ENCODE measurements at regions not wholly inside any gene's neighbourhood (a gene's known extent, or its start where the extent isn't known, plus 50 kb on each side); places are given as distances from the start of the nearest gene placed in this dataset.

DNA sequence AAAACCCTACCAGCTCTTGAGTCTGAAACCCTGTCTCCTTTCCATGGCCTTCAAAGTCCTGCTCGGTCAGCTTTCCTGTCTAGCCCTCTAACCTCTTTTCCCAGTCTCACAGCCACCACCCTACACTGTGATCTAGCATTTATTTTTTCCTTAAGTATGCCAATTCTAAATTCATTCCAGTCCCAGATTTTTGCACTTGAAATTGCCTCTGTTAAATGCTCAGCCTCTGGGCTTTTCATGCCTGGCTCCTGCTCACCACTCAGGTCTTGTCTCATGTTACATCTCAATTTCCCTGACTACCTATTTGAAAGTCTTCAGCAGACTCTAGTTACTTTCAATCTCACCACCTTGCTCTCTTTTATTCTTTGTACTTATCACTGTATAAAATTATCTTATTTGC is 176.2 kb downstream of the ADGRL4 start:
- TF ChIP-seq EZH2phosphoT487 (IDR thresholded peaks at IDR 0.05; ENCODE audit: borderline replicate concordance, low read length): no peak
- TF ChIP-seq, protein P1, sequence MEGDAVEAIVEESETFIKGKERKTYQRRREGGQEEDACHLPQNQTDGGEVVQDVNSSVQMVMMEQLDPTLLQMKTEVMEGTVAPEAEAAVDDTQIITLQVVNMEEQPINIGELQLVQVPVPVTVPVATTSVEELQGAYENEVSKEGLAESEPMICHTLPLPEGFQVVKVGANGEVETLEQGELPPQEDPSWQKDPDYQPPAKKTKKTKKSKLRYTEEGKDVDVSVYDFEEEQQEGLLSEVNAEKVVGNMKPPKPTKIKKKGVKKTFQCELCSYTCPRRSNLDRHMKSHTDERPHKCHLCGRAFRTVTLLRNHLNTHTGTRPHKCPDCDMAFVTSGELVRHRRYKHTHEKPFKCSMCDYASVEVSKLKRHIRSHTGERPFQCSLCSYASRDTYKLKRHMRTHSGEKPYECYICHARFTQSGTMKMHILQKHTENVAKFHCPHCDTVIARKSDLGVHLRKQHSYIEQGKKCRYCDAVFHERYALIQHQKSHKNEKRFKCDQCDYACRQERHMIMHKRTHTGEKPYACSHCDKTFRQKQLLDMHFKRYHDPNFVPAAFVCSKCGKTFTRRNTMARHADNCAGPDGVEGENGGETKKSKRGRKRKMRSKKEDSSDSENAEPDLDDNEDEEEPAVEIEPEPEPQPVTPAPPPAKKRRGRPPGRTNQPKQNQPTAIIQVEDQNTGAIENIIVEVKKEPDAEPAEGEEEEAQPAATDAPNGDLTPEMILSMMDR (IDR thresholded peaks at IDR 0.05; ENCODE audit: low read depth, low read length, poor library complexity, severe bottlenecking): no peak
- no peak overlapping the region for H3K4me2 ChIP-seq (ENCODE audit: low read length)
- no peak overlapping the region for H3K27ac ChIP-seq (ENCODE audit: low read depth, low read length)
- no peaks in the 10 kb centered on the region for H3K79me2 ChIP-seq (ENCODE audit: control insufficient read depth, low read length)
- no peaks in the 10 kb centered on the region for H3F3A ChIP-seq (ENCODE audit: control insufficient read depth, insufficient read depth)
- no peaks in the 10 kb centered on the region for H4K20me1 ChIP-seq (ENCODE audit: control insufficient read depth, insufficient read depth, low read depth, low read length)
- no peaks in the 10 kb centered on the region for H3K9me2 ChIP-seq (replicated peaks; ENCODE audit: control insufficient read depth, low read length)
- no peaks in the 10 kb centered on the region for H3K4me1 ChIP-seq (ENCODE audit: control insufficient read depth, low read length)
- H3K4me3 ChIP-seq (ENCODE audit: low read length): no peak overlapping the region
- no peaks in the 10 kb centered on the region for H3K36me3 ChIP-seq (ENCODE audit: control insufficient read depth, low read length)
- no peaks in the 10 kb centered on the region for H3K27me3 ChIP-seq (ENCODE audit: control insufficient read depth, low read length)
- no peaks in the 10 kb centered on the region for H3K9me3 ChIP-seq (ENCODE audit: control insufficient read depth, insufficient read depth, low read length)

DNA sequence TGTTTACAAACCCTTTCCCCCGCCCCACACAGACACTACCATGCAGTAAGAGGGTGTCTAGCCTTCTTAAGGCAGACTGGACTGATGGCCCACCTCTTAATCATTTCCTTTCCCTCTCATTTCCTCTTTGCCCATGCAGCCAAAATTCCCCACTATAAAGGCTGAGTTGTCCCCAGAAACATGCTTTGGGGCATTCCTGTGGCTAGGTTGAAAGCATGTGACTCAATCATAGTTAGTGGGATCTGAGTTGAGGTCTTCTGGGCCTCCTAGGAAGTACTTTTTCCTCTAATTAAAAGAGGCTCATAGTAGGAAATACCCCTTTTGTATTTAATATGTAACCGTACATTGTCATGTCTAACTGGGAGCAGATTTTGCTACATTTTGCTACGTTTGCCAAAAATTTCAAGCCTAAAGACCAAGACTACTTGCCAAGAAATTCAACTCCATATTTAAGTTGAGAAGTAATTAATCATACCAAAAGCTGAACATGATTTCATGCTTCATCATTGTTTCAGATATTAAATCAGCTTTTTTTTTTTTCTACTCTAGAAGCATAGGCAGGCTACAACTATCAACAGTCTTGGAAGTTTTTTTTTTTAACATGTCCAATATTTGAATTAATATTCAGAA is 174.7 kb downstream of the ADGRL4 start:
- no peak overlapping the region for H3K27ac ChIP-seq (ENCODE audit: low read depth, low read length)
- no peaks in the 10 kb centered on the region for H3K79me2 ChIP-seq (ENCODE audit: control insufficient read depth, low read length)
- no peaks in the 10 kb centered on the region for H3F3A ChIP-seq (ENCODE audit: control insufficient read depth, insufficient read depth)
- no peaks in the 10 kb centered on the region for H3K9me2 ChIP-seq (replicated peaks; ENCODE audit: control insufficient read depth, low read length)
- H4K20me1 ChIP-seq (ENCODE audit: control insufficient read depth, insufficient read depth, low read depth, low read length): no peaks in the 10 kb centered on the region
- no peaks in the 10 kb centered on the region for H3K4me1 ChIP-seq (ENCODE audit: control insufficient read depth, low read length)
- no peak overlapping the region for H3K4me2 ChIP-seq (ENCODE audit: low read length)
- no peaks in the 10 kb centered on the region for H3K9me3 ChIP-seq (ENCODE audit: control insufficient read depth, insufficient read depth, low read length)
- no peaks in the 10 kb centered on the region for H3K27me3 ChIP-seq (ENCODE audit: control insufficient read depth, low read length)
- H3K36me3 ChIP-seq (ENCODE audit: control insufficient read depth, low read length): no peaks in the 10 kb centered on the region
- TF ChIP-seq, protein P1 (IDR thresholded peaks at IDR 0.05; ENCODE audit: low read depth, low read length, poor library complexity, severe bottlenecking): no peak
- TF ChIP-seq EZH2phosphoT487 (IDR thresholded peaks at IDR 0.05; ENCODE audit: borderline replicate concordance, low read length): no peak
- H3K4me3 ChIP-seq (ENCODE audit: low read length): no peak overlapping the region

DNA sequence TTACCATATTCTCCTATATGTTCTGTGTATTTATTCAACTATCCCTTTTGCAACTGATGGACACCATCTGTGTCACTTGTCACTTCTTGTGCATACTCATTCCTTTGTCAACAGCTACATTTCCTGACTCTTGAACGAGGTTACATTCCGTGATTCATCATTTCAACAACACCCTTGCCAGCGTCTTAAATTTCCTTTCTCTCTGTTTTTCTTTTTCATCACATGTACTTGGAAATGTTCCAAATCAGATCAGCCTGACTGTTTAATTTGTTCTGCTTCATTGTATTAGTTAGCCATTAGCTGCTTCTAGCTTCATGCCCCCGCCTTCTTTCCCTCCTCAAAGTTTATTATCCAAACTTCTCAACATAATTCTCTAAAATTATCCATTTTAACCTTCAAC is 173.0 kb downstream of the ADGRL4 start:
- H3K4me2 ChIP-seq (ENCODE audit: low read length): no peak overlapping the region
- no peaks in the 10 kb centered on the region for H3K79me2 ChIP-seq (ENCODE audit: control insufficient read depth, low read length)
- no peaks in the 10 kb centered on the region for H3K27me3 ChIP-seq (ENCODE audit: control insufficient read depth, low read length)
- H3K9me2 ChIP-seq (replicated peaks; ENCODE audit: control insufficient read depth, low read length): no peaks in the 10 kb centered on the region
- no peaks in the 10 kb centered on the region for H3K9me3 ChIP-seq (ENCODE audit: control insufficient read depth, insufficient read depth, low read length)
- no peaks in the 10 kb centered on the region for H3K36me3 ChIP-seq (ENCODE audit: control insufficient read depth, low read length)
- H3K4me1 ChIP-seq (ENCODE audit: control insufficient read depth, low read length): no peaks in the 10 kb centered on the region
- TF ChIP-seq, protein P1 (IDR thresholded peaks at IDR 0.05; ENCODE audit: low read depth, low read length, poor library complexity, severe bottlenecking): no peak
- TF ChIP-seq EZH2phosphoT487 (IDR thresholded peaks at IDR 0.05; ENCODE audit: borderline replicate concordance, low read length): no peak
- H3K4me3 ChIP-seq (ENCODE audit: low read length): no peak overlapping the region
- no peaks in the 10 kb centered on the region for H3F3A ChIP-seq (ENCODE audit: control insufficient read depth, insufficient read depth)
- no peak overlapping the region for H3K27ac ChIP-seq (ENCODE audit: low read depth, low read length)
- no peaks in the 10 kb centered on the region for H4K20me1 ChIP-seq (ENCODE audit: control insufficient read depth, insufficient read depth, low read depth, low read length)
